MG63 (cell line): ENCODE measurements at regions not wholly inside any gene's neighbourhood (a gene's known extent, or its start where the extent isn't known, plus 50 kb on each side); places are given as distances from the start of the nearest gene placed in this dataset.

Experiments used
- DNase-seq: peaks from one replicate; pipeline ENCODE4 v3.0.0-alpha.2; 2020
- H3K27me3 ChIP-seq: fragments of 250-450 bp; sonication (Bioruptor Pico); 2 replicates; pipeline ENCODE4 v1.5.1; 2020; ENCODE audit warnings: mild to moderate bottlenecking, moderate library complexity
- H3K36me3 ChIP-seq: fragments of 250-450 bp; sonication (Bioruptor Pico); 2 replicates; pipeline ENCODE4 v1.5.1; 2020; ENCODE audit warnings: mild to moderate bottlenecking, moderate library complexity
- H3K4me3 ChIP-seq: fragments of 250-450 bp; sonication (Bioruptor Pico); 2 replicates; pipeline ENCODE4 v1.5.1; 2020; ENCODE audit warnings: mild to moderate bottlenecking, moderate library complexity
- H3K9me3 ChIP-seq: fragments of 250-450 bp; sonication (Bioruptor Pico); 2 replicates; pipeline ENCODE4 v1.5.1; 2020; ENCODE audit warnings: mild to moderate bottlenecking, moderate library complexity

DNA sequence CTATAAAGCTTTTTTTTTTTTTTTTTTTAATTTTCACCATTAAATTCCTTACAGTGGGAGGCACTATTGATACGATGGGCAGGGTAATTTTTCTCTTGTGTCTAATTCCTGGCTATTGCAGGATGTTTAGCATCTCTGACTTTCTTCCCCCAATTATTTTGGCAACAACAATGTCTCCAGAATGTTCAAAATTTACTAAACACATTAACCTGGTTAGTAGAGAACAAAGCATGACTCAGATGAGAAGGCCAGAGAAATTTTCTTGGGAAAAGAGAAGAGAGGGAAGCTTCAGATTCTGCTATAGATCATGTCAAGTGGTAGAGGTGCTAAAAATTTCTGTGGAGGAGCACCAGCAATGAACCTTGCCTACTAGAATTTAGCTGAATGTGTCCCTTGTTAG, 171.5 kb upstream of the PRICKLE1 start:
- Histone ChIP-seq H3K27me3 (no peaks in the 10 kb centered on the region), H3K4me3 (no peak overlapping the region), H3K9me3 (no peaks in the 10 kb centered on the region), H3K36me3 (no peaks in the 10 kb centered on the region)
- DNase-seq = no peak

DNA sequence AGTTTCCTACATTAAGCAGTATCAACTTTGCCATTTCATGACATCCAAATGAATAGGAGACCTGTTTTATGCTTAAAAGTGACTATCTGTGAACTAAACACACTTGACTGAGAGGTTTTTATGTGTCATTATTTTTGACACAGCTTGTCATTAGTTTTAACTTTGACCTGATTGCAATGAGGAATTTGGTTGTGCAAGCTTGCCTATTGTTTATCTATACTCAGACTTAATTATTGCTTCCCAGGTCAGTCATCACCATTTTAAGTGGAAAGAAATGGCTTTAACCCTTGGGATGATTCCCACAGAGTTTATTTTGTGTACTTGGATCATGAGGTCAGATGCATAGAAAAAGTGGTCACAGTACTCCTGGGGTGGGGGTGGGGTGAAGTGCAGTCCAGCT, 171.0 kb upstream of the PRICKLE1 start:
- no peaks in the 10 kb centered on the region for H3K9me3 ChIP-seq
- no peaks in the 10 kb centered on the region for H3K36me3 ChIP-seq
- no peaks in the 10 kb centered on the region for H3K27me3 ChIP-seq
- H3K4me3 ChIP-seq = no peak overlapping the region
- no peak for DNase-seq

DNA sequence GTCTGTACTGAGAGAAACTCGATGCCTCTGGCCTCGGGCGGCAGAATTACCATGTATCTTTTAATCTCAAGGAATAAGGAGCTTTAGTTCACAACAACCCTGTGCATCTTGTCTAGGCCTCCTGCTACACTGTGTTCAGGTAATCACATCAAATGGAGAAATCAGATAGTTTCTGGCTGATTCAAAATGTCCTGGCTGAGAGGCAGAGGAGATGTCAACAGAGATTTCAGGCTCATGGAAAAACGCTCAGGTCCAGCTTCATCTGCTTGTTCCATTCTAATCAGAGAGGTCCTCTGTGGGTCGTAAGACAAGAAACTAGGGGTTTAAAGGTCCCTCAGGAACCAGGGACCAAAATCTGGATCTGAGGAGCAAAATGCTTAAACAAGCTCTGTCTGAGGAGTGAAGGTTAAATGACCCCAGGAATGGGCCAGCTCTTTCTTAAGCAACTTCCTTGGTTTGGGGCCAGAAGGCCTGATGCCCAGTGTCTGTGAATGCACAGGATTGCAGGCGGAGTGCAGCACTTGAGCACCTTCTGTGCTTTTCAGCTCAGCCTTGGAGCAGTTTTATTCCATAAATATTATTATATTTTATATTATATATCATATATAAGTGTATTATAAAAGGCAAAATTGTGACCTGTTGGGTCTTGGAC, 170.2 kb upstream of the PRICKLE1 start:
- no peak overlapping the region for H3K4me3 ChIP-seq
- no peaks in the 10 kb centered on the region for H3K36me3 ChIP-seq
- H3K27me3 ChIP-seq = no peaks in the 10 kb centered on the region
- no peaks in the 10 kb centered on the region for H3K9me3 ChIP-seq
- DNase-seq = peak; percentile 75

DNA sequence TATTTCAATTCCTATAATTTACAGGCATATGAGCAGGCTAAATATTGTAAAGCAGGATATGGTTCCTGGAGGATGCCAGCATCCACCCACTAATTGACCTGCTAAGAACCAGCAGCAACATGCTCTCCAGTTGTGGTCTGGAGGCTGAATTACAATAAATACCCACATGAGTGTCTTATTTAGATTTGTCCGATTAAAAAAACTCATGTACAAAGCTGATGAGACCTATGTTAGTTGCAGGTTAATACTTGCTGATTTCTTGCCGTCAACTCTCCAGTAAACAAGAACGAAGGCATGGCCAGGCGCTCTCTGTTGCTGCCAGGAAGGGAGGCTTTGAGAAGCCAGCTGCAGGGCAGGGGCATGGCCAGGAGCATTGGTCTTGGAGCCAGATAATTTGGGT, 169.3 kb upstream of the PRICKLE1 start:
- Histone ChIP-seq H3K4me3 (no peak overlapping the region), H3K9me3 (no peaks in the 10 kb centered on the region), H3K36me3 (no peaks in the 10 kb centered on the region), H3K27me3 (no peaks in the 10 kb centered on the region)
- no peak for DNase-seq

DNA sequence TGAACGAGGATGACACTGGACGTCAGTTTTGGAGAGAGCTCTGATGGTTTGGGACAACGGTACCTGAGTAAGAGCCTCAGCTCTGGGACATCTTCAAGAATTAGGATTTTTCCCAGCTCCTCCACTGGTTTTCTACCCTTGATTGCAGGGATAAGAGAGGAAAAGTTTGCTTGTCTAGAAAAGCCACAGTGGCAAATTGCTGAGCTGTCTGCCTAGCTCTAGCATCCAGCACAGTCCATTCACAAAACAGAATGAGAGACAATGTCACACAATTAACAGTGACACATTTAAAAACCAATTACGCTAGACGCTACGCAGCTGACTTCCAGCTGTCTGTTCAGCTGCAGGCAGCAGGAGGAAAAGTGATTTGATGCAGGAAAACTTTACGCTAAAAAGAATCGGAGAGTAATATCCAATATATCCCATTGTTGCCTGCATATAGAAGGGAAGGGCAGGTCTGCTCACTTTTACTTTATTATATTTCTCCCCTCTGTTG, 168.1 kb upstream of the PRICKLE1 start:
- no peaks in the 10 kb centered on the region for H3K36me3 ChIP-seq
- no peak for DNase-seq

DNA sequence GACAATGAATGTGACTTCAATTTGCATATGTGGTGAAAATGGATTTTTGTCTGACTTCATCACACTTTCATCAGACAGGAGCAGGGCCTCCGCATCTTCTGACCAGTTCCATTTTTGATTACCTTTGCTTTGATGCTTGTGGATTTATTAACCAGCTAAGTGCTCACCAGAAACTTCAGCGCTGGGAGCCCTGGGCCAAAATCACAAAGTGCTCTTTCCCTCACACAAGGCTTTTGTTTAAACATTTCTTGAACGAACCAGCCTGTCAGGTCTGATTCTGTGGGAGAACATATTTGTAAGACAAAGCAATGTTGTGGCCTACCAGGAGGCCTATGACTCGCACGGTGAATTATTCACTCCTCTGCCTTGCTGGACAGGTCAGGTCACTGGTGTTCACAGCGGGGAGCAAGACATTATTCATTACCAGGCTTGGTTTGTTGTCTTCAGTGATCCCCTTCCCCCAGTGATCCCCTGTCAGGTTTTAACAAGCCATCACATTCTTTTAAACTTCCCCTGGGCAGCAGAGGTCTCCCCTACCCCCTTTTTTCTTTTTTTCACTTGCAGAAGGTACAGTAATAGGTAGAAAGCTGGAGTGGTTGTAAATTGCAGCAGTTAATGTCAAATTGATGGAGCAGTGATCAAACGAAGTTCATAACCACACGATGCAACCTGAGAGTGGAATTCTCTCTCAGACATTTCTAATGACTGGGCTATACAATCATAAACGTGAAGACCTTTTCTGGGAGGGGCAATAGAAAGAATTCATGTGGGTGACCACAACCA, 167.5 kb upstream of the PRICKLE1 start:
- DNase-seq = peak; percentile 89
- Histone ChIP-seq H3K36me3 (no peaks in the 10 kb centered on the region), H3K27me3 (no peaks in the 10 kb centered on the region), H3K4me3 (no peak overlapping the region), H3K9me3 (no peaks in the 10 kb centered on the region)

More for the DNA sequence above, 168.1 kb upstream of the PRICKLE1 start:
- H3K4me3 ChIP-seq = no peak overlapping the region
- H3K27me3 ChIP-seq = no peaks in the 10 kb centered on the region
- no peaks in the 10 kb centered on the region for H3K9me3 ChIP-seq

DNA sequence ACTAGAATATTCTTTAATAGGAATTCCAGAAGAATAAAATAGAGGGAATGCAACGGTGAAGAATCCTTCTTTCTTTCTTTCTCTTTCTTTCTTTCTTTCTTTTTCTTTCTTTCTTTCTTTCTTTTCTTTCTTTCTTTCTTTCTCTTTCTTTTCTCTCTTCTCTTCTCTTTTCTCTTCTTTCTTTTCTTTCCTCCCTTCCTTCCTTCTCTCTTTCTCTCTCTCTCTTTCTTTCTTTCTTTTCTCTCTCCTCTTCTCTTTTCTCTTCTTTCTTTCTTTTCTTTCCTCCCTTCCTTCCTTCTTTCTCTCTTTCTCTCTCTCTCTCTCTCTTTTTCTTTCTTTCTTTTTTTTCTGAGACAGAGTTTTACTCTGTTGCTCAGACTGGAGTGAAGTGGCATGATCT, 160.8 kb upstream of the PRICKLE1 start:
- Histone ChIP-seq H3K9me3 (peaks cover 6% of the 10 kb centered on the region; the same call in 1 of the 2 replicates), H3K27me3 (no peaks in the 10 kb centered on the region), H3K36me3 (no peaks in the 10 kb centered on the region), H3K4me3 (no peak overlapping the region)
- DNase-seq = no peak

DNA sequence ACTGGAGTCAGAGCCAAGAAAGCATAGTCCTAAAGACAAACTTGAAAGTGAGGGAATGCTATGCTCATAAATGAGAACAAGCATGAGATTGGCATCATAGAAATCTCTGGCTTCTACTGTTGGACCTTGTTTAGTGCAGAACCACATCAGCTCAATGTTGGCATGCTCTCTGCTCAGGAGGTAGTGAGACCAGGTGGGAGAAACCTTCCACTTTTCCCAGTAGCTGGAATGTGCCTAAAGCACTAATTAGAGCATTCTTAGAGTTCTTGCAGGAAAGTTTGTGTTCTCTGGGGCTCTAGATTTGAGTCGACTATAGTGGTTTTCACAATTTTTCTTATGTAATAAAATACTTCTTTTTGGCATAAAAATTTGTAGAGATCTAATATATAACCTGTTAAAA, 159.7 kb upstream of the PRICKLE1 start:
- H3K4me3 ChIP-seq = no peak overlapping the region
- no peak for DNase-seq
- no peaks in the 10 kb centered on the region for H3K36me3 ChIP-seq
- H3K27me3 ChIP-seq = no peaks in the 10 kb centered on the region
- peaks cover 6% of the 10 kb centered on the region; the same call in 1 of the 2 replicates for H3K9me3 ChIP-seq

DNA sequence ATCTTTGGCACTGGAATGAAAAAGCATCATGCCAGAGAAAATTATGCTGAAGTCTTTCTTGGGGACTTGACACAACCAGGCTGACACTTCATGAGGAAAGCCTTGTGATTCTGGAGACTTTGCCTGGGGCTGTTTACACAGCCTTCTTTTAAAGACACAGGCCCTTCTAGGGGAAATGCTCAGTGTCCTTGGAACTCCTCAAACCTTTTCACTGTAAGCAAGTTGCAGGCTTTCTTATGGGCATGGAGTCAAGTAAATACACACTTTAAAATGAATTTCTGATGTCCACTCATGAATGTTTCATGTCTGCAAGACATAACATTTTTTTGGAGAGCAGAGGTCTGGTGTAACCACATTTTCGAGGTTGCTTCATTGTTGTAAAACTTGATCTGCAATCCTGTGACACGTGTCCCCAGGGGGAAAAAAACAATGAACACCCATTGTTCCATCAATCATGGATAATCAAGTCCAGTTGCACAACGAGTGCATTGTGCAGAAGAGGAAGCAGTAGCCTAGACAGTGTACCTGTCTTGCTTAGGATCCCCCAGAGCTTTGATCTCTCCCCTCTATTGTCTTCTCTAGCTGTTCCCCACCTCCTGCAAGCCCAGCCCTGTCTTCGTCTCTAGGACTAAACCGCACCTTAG, 155.1 kb upstream of the PRICKLE1 start:
- Histone ChIP-seq H3K4me3 (no peak overlapping the region), H3K9me3 (peaks cover 6% of the 10 kb centered on the region; the same call in 1 of the 2 replicates), H3K27me3 (no peaks in the 10 kb centered on the region), H3K36me3 (no peaks in the 10 kb centered on the region)
- no peak for DNase-seq

DNA sequence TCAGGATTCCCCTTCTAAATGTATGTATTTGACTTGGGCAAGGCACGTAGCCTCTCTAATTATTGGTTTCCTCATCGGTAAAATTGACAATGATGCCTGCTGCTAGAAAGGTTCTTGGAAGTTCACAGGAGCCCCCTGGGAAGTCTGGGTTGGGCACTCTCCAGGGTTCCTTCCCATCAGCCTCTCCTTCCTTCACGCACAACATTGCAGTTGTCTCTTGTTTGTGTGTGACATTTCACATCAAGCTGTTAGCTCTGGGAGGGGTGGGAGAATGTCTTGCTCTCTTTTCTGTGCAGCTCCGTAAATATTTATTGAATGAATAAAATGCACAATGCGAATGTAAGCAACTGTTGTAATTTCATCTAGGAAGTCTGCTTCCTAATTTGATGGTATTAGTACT, 153.2 kb upstream of the PRICKLE1 start:
- H3K4me3 ChIP-seq = no peak overlapping the region
- no peaks in the 10 kb centered on the region for H3K27me3 ChIP-seq
- peaks cover 6% of the 10 kb centered on the region; the same call in 1 of the 2 replicates for H3K9me3 ChIP-seq
- H3K36me3 ChIP-seq = no peaks in the 10 kb centered on the region
- DNase-seq = no peak

DNA sequence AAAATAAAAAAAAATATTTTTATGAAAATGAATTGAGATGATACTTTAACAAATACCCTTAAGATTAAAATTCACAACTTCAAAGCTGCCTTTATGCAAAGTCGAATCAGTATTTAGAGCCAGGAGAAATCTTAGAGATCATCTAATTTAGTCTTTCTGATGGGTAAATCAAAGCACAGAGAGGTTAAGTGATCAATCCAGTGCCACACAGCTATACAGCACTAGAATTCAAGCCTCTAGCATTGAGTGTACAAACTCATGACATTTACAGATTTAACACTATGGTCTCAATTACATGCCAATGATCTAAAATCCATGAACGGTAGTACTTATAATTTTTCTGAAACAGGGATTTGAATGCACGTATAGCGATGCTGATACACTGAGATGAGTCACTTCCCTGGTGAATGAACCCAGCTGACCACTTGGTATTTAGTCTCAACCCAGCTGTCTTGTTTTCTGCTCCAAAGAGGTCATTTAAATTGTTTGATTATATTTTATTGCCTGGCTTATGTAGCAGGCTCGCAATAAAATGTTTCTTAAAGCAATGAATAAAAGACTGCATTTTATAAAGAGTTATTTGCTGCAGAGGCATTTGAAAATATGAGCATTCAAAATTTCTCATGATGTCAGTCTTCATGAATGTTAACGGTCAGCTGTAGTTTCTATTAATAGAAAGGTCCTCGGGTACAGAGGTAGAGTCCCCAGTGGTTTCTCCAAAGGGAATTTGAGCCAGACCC, 152.4 kb upstream of the PRICKLE1 start:
- Histone ChIP-seq H3K4me3 (no peak overlapping the region), H3K36me3 (no peaks in the 10 kb centered on the region), H3K27me3 (no peaks in the 10 kb centered on the region), H3K9me3 (peaks cover 6% of the 10 kb centered on the region; the same call in 1 of the 2 replicates)
- peak; percentile 33 for DNase-seq

DNA sequence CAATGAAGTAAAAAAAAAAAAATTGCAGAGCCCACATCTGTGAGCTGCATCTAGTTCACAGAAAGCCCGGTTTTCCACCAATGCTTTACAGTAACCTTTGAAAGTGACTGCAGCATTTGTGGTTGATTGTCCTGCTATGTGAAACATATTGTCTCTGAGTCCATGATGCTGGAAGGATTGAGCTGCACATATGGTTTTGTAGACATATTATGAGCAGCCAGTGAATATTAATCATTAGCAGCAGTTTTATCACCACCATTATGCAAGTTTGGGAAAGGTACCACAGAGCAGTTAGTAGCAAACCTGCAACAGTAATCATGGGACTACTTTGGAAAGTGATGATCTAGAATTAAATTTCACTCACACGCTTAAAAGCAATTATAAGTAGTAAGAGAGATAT, 151.5 kb upstream of the PRICKLE1 start:
- Histone ChIP-seq H3K4me3 (no peak overlapping the region), H3K36me3 (no peaks in the 10 kb centered on the region), H3K9me3 (0 out of 2 replicates have a peak, but pooled peaks cover under 1% of the 10 kb centered on the region), H3K27me3 (no peaks in the 10 kb centered on the region)
- no peak for DNase-seq

DNA sequence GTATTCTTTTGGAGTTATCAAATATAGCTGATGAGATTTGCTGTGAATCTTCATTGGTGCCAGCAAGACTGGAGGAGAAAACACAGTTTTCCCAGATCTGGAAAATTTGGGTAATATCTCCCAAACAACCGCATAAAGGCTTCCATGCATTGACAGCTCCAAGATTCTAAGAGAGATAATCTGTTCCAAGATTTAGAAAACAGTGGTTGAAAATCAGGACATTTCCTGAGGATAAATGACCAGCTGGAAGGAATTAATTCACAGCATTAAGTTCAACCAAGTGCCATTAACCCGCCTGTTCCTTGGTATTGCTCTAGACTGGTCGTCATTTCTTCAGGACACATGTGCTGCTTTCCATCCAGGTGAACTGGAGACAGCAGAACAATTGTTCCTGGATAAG, 147.9 kb upstream of the PRICKLE1 start:
- H3K9me3 ChIP-seq = no peaks in the 10 kb centered on the region
- no peaks in the 10 kb centered on the region for H3K27me3 ChIP-seq
- DNase-seq = no peak
- H3K36me3 ChIP-seq = no peaks in the 10 kb centered on the region
- no peak overlapping the region for H3K4me3 ChIP-seq

DNA sequence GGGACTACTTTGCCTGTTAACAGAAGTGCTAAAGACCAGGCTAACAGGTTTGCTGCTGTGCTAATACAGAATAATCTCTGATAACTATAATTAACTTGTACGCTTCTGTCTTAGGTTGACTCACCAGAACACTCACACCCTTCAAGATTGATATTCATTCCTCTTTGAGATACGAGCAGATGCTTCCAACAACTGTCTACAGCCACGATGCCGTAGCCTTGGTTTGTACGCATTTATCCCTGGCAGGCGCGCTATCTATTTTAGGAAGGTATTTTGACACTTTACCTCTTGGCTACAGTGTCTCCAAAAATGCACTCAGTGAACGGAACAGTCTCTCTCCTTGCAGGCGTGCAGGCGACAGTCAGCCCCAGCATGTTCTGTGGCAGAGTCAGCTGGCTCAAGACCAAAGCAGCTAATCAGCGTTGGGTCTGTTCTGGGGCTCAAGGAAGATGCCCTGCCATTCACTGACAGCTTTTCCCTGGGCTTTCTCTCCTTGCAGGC, 146.4 kb upstream of the PRICKLE1 start:
- Histone ChIP-seq H3K27me3 (no peaks in the 10 kb centered on the region), H3K4me3 (no peak overlapping the region), H3K9me3 (no peaks in the 10 kb centered on the region), H3K36me3 (no peaks in the 10 kb centered on the region)
- DNase-seq = no peak

DNA sequence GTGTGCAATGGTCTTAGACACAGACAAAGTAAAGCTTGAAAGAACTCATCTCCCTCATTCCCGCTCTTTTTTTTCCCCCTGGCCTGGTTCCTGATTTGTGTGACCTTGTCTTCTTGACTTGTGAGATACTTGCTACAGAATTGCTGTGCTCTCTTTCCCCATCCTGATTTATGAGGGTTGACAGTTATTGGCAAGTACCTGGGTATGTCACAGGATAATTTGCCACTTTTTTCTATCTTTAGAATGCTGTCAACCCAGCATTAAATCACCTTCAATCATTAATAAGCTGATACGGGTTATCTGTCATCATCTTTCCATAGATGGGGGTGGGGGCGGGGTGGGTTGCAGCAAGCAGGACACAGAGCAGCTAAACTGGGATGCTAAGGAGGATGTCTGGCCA, 144.4 kb upstream of the PRICKLE1 start:
- no peak for DNase-seq
- Histone ChIP-seq H3K36me3 (no peaks in the 10 kb centered on the region), H3K27me3 (no peaks in the 10 kb centered on the region), H3K9me3 (no peaks in the 10 kb centered on the region), H3K4me3 (no peak overlapping the region)

DNA sequence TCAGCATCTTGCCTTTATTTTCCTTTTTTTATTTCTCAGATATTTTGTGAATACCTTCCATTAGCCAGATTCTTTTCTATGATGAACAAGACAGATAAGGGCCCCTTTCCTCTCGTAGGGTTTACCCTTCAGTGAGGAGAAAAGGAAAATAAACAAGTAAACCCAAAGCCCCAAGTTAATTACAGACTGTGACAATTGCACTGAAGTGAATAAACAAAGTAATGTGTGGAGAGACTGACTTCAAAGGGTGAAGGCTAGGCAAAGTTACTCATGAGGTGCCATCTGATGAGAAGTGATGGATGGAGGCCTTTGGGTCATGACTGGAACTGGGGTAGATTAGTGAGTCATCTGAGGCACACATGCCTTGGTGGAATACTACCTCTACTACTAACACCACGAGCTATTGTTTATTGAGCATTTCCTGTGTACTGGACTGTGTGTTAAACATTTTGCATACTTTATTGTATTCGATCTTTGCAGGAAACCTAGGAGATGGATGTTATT, 143.4 kb upstream of the PRICKLE1 start:
- DNase-seq = no peak
- Histone ChIP-seq H3K27me3 (no peaks in the 10 kb centered on the region), H3K4me3 (no peak overlapping the region), H3K36me3 (no peaks in the 10 kb centered on the region), H3K9me3 (no peaks in the 10 kb centered on the region; the same call in 1 of the 2 replicates)
